ENCODE measurements at regions not wholly inside any gene's neighbourhood (a gene's known extent, or its start where the extent isn't known, plus 50 kb on each side); places are given as distances from the start of the nearest gene placed in this dataset.

DNA sequence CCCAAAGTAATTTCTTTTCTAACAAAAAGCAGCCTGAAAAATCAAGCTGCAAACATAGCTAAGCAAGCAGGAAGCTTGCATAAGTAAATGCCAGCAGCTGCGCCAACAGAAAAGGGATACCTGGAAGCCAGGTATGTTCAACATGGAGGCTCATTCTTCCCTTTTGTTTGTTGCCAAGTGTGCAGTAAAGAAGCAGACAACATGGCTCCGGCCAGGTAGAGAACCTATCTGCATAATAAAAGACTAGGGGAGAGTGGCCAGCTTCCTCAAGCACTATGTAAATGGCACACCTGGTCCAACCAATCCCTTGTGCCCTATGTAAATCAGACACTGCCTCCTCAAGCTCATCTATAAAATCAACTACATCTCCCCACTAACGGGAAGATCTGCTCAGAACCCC, 1407.0 kb downstream of the CDH11 start:
- H3K27me3 ChIP-seq = no peaks in the 10 kb centered on the region
- peaks cover 0 to 5% (median 0%) of the 10 kb centered on the region in 4 donors for H3K4me1 ChIP-seq
- no peaks in the 10 kb centered on the region for H3K9me3 ChIP-seq
- H3K27ac ChIP-seq = no peak overlapping the region
- intact Hi-C loops (cut with DNase I; ENCODE audit: low total_unique reads) = no loop called here
- DNase-seq = no peak
- no peaks in the 10 kb centered on the region for H3K36me3 ChIP-seq
- TF ChIP-seq, protein P1, sequence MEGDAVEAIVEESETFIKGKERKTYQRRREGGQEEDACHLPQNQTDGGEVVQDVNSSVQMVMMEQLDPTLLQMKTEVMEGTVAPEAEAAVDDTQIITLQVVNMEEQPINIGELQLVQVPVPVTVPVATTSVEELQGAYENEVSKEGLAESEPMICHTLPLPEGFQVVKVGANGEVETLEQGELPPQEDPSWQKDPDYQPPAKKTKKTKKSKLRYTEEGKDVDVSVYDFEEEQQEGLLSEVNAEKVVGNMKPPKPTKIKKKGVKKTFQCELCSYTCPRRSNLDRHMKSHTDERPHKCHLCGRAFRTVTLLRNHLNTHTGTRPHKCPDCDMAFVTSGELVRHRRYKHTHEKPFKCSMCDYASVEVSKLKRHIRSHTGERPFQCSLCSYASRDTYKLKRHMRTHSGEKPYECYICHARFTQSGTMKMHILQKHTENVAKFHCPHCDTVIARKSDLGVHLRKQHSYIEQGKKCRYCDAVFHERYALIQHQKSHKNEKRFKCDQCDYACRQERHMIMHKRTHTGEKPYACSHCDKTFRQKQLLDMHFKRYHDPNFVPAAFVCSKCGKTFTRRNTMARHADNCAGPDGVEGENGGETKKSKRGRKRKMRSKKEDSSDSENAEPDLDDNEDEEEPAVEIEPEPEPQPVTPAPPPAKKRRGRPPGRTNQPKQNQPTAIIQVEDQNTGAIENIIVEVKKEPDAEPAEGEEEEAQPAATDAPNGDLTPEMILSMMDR (IDR thresholded peaks at IDR 0.05) = no peak
- H3K4me3 ChIP-seq = no peak overlapping the region

DNA sequence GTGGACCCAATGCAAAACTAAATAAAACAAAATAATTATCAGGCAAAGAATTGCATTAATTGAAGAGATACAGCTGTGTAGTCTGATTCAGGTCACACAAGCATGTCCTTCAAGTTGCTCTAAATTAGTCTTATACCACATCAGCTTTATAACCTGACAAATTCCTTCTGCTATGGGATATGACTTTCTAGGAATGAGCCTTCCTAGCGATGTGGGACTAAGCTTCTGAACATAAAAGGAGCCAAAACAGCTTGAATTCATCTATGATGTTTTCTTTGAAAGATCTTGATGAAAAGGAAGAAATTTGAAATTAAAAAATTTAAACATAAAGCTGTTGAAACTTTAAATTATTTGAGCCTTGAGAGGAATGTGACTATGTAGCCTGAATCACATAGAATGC, 1409.1 kb downstream of the CDH11 start:
- Histone ChIP-seq H3K27ac (no peak overlapping the region), H3K9me3 (no peaks in the 10 kb centered on the region), H3K27me3 (no peaks in the 10 kb centered on the region), H3K4me1 (peaks cover 0 to 5% (median 0%) of the 10 kb centered on the region in 4 donors), H3K36me3 (no peaks in the 10 kb centered on the region), H3K4me3 (no peak overlapping the region)
- intact Hi-C loops (cut with DNase I; ENCODE audit: low total_unique reads) = no loop called here
- DNase-seq = no peak
- TF ChIP-seq, protein P1 (IDR thresholded peaks at IDR 0.05) = no peak

DNA sequence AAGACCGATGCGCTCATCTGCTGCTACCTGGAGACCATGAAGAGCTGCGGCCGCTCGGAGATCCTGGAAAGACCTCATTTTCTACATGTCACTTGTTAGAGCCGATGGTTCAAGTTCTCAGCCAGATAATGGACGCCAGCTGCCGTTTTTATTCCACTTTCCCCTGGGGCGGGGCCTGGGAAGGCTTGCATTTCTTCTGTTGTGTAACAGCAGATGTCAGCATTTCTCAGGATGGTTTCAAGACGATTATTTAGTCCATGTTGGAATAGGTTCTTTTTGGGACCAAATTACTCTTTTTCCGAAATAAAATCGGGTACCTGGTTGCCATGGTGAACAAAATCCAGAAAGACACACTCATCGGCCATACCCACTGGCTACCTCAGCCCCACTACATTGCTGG, 1418.3 kb downstream of the CDH11 start:
- Histone ChIP-seq H3K4me1 (no peaks in the 10 kb centered on the region), H3K4me3 (no peak overlapping the region), H3K27ac (no peak overlapping the region), H3K27me3 (no peaks in the 10 kb centered on the region), H3K9me3 (no peaks in the 10 kb centered on the region), H3K36me3 (no peaks in the 10 kb centered on the region)
- DNase-seq = no peak
- intact Hi-C loops (cut with DNase I; ENCODE audit: low total_unique reads) = no loop called here
- TF ChIP-seq, protein P1 (IDR thresholded peaks at IDR 0.05) = no peak

DNA sequence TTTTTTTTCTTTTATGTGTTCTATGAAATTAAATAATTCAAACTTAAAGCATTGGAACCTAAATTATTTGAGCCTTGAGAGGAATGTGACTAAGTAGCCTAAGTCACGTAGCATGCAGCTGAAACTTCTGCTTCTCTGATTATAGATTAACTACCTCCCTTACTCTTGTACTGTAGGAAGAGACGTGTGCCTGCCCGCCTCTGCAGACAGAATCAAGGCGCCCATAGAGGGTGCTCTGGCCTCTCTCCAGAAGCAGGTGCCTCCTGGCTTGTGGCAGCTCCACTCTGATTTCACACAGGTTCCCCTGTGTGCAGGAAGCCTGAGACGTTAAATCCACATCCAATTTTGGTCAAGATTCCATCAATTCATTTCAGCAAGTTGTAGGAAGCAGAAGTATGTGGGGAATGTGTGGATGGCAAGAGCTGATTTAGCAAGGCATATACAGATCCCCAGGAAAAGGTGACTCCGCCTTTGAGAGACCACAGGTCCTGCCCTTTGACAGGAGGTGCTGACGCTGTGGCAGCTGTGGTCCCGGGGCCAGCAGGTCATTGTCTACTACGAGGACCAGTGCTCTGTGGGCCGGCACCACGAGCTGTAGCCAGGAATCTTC, 1418.8 kb downstream of the CDH11 start:
- TF ChIP-seq, protein P1 (IDR thresholded peaks at IDR 0.05) = no peak
- Histone ChIP-seq H3K9me3 (no peaks in the 10 kb centered on the region), H3K27me3 (no peaks in the 10 kb centered on the region), H3K27ac (no peak overlapping the region), H3K4me1 (no peaks in the 10 kb centered on the region), H3K36me3 (no peaks in the 10 kb centered on the region), H3K4me3 (no peak overlapping the region)
- intact Hi-C loops (cut with DNase I; ENCODE audit: low total_unique reads) = no loop called here
- no peak for DNase-seq

DNA sequence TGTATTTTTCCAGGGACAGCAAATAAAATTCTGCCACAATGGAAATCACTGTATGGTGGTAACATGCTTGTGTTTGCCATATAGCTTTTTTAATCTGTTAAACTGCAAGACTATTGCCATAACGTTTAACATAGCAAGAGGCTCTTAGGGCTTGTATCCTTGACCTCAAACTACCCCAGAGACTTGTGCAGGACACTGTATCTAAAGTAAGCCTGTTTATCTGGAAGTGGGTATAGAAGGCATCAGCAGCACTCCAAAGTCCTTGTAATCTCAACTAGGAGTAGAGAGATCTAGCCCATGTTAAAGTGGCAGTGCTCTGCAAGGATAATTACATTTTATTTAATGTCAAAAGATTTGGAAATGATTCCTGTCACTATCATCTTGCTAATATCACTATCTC, 1424.1 kb downstream of the CDH11 start:
- H3K4me1 ChIP-seq = no peaks in the 10 kb centered on the region
- H3K27ac ChIP-seq = no peak overlapping the region
- TF ChIP-seq, protein P1 (IDR thresholded peaks at IDR 0.05) = no peak
- H3K4me3 ChIP-seq = no peak overlapping the region
- no peaks in the 10 kb centered on the region for H3K36me3 ChIP-seq
- no peak for DNase-seq
- H3K27me3 ChIP-seq = no peaks in the 10 kb centered on the region
- H3K9me3 ChIP-seq = no peaks in the 10 kb centered on the region
- intact Hi-C loops (cut with DNase I; ENCODE audit: low total_unique reads) = no loop called here

DNA sequence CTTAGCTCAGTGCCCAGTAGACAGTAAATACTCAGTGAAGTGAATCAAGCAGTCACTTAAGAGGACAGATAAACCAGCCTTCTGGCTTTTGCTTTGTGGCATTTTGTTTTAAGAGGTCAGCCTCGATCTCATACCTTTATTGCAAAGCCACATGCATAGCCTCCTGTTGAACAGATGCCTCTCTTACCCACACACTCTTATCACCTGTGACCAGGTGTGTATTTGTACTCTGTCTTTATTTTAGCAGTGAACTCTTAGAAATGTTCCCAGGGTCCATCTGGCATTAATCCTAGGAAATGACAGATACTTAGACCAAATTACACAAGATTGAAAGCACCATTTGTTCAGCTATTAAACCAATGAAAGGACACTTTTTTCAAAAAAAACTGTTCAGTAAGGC, 1426.5 kb downstream of the CDH11 start:
- TF ChIP-seq, protein P1 (IDR thresholded peaks at IDR 0.05) = no peak
- H3K4me3 ChIP-seq = no peak overlapping the region
- intact Hi-C loops (cut with DNase I; ENCODE audit: low total_unique reads) = no loop called here
- no peaks in the 10 kb centered on the region for H3K36me3 ChIP-seq
- H3K27ac ChIP-seq = no peak overlapping the region
- DNase-seq = no peak
- peaks cover 0 to 3% (median 0%) of the 10 kb centered on the region in 3 donors for H3K9me3 ChIP-seq
- H3K27me3 ChIP-seq = no peaks in the 10 kb centered on the region
- no peaks in the 10 kb centered on the region for H3K4me1 ChIP-seq

Measured in tibial artery (tissue), 4 donors.